B cell (primary cell): ENCODE measurements at regions not wholly inside any gene's neighbourhood (a gene's known extent, or its start where the extent isn't known, plus 50 kb on each side); places are given as distances from the start of the nearest gene placed in this dataset.

Experiments
- ATAC-seq: fragments of 200-7000 bp; cut with Tn5 transposase; one replicate; pipeline ENCODE4 v1.10.0; 2021; ENCODE audit warnings: low read depth, mild to moderate bottlenecking, moderate number of reproducible peaks, moderate library complexity
- CTCF ChIA-PET: fragments of 350-600 bp; sonication (Branson Sonifier 250); formaldehyde crosslinking; loops from one replicate; lab custom pipeline; 2021; ENCODE audit warnings: antibody characterized with exemption, inconsistent platforms; lab: Charles Lee
- POLR2A ChIA-PET: fragments of 350-600 bp; sonication (Branson Sonifier 250); formaldehyde crosslinking; loops from one replicate; lab custom pipeline; 2021; ENCODE audit warnings: antibody characterized with exemption; lab: Charles Lee
- DNase-seq: peaks from one replicate; pipeline ENCODE4 v3.0.0; 2013
- H2AFZ ChIP-seq: 2 replicates; pipeline ENCODE4 v1.6.1; 2012; ENCODE audit warnings: mild to moderate bottlenecking, low read depth, low read length; ENCODE audit not compliant: insufficient read depth, poor library complexity, severe bottlenecking
- H3K27ac ChIP-seq, 2 donors: 1 replicate in 1 of 2; 2 replicates in 1 of 2; pipeline ENCODE4 v1.5.1; 2012 to 2013; ENCODE audit warnings: low read length in 2 of 2, mild to moderate bottlenecking in 2 of 2, moderate library complexity in 1 of 2
- H3K27me3 ChIP-seq, 4 experiments: fragments of 200-600 bp in 1 of 4; sonication (generic) in 1 of 4; replicated peaks in 1 of 4; 1 replicate in 2 of 4; 2 replicates in 2 of 4; pipeline versions ENCODE4 v1.6.1 to v1.7.0; 2013 to 2016; ENCODE audit warnings: low read length in 3 of 4, mild to moderate bottlenecking in 2 of 4, mixed read lengths in 1 of 4, moderate library complexity in 1 of 4; ENCODE audit not compliant: insufficient read depth in 4 of 4, control insufficient read depth in 3 of 4; ENCODE audit errors: control extremely low read depth in 1 of 4
- H3K36me3 ChIP-seq, 2 experiments: replicated peaks in 1 of 2; 1 replicate in 1 of 2; 2 replicates in 1 of 2; pipeline versions ENCODE4 v1.6.1 to v1.7.1; 2013; ENCODE audit warnings: low read length in 1 of 2; ENCODE audit not compliant: insufficient read depth in 2 of 2, control insufficient read depth in 1 of 2; ENCODE audit errors: control extremely low read depth in 1 of 2, extremely low read depth in 1 of 2
- H3K4me1 ChIP-seq, 2 donors: fragments of 200-600 bp in 1 of 2; sonication (generic) in 1 of 2; 1 replicate in 1 of 2; 2 replicates in 1 of 2; pipeline versions ENCODE4 v1.5.1 to v1.6.1; 2013 to 2017; ENCODE audit warnings: low read length in 2 of 2; ENCODE audit not compliant: control insufficient read depth in 2 of 2, insufficient read depth in 2 of 2
- H3K4me2 ChIP-seq: replicated peaks from 2 replicates; pipeline ENCODE3; 2012; ENCODE audit warnings: mild to moderate bottlenecking, low read depth, low read length; ENCODE audit not compliant: poor library complexity, severe bottlenecking
- H3K4me3 ChIP-seq, 5 experiments: fragments of 200-600 bp in 1 of 5; sonication (generic) in 1 of 5; 1 replicate in 3 of 5; 2 replicates in 2 of 5; pipeline versions ENCODE4 v1.5.1 to v1.7.0; 2011 to 2016; ENCODE audit warnings: low read length in 4 of 5, mild to moderate bottlenecking in 4 of 5, low read depth in 2 of 5, control low read depth in 1 of 5, moderate library complexity in 1 of 5; ENCODE audit not compliant: insufficient read depth in 1 of 5; ENCODE audit errors: control extremely low read depth in 1 of 5, extremely low read depth in 1 of 5
- H3K79me2 ChIP-seq: fragments of 200-600 bp; sonication (generic); one replicate; pipeline ENCODE4 v1.6.0; 2016; ENCODE audit warnings: low read length; ENCODE audit not compliant: control insufficient read depth, insufficient read depth
- H3K9ac ChIP-seq: fragments of 200-600 bp; sonication (generic); 2 replicates; pipeline ENCODE4 v1.6.1; 2017; ENCODE audit warnings: mild to moderate bottlenecking, low read length, moderate library complexity
- H3K9me3 ChIP-seq, 3 donors: one replicate each; pipeline versions ENCODE4 v1.6.1 to v1.7.1; 2013; ENCODE audit warnings: low read length in 2 of 3; ENCODE audit not compliant: control insufficient read depth in 2 of 3, insufficient read depth in 1 of 3; ENCODE audit errors: control extremely low read depth in 1 of 3
- H4K20me1 ChIP-seq: 2 replicates; pipeline ENCODE4 v1.6.0; 2012; ENCODE audit warnings: mild to moderate bottlenecking, low read length; ENCODE audit not compliant: insufficient read depth, control insufficient read depth, poor library complexity, severe bottlenecking
- H3K27ac Mint-ChIP-seq: one replicate; pipeline ENCODE4 v1.8.0; 2021; ENCODE audit warnings: mixed read lengths
- H3K27me3 Mint-ChIP-seq: one replicate; pipeline ENCODE4 v1.8.0; 2021; ENCODE audit warnings: mixed read lengths
- H3K4me1 Mint-ChIP-seq: one replicate; pipeline ENCODE4 v1.8.0; 2021; ENCODE audit warnings: mixed read lengths
- H3K4me3 Mint-ChIP-seq: one replicate; pipeline ENCODE4 v1.8.0; 2021; ENCODE audit warnings: mixed read lengths
- H3K9me3 Mint-ChIP-seq: one replicate; pipeline ENCODE4 v1.8.0; 2022; ENCODE audit warnings: mixed read lengths; ENCODE audit not compliant: insufficient read depth
- CTCF ChIP-seq: fragments of 200-600 bp; IDR thresholded peaks from one replicate; pipeline ENCODE4 v1.8.0; 2022; ENCODE audit warnings: antibody characterized with exemption, mild to moderate bottlenecking
- EZH2 ChIP-seq: IDR thresholded peaks from 2 replicates; pipeline ENCODE4 v1.6.1; 2012; ENCODE audit warnings: borderline replicate concordance, low read depth, mild to moderate bottlenecking, moderate library complexity, low read length; ENCODE audit not compliant: insufficient read depth, poor library complexity, severe bottlenecking
- WGBS: methylation state at CpG from one replicate; pipeline ENCODE4 v1.1.5; 2013; ENCODE audit warnings: missing lambda C conversion rate; ENCODE audit not compliant: insufficient coverage; 5-methylcytosine and 5-hydroxymethylcytosine counted together
- intact Hi-C: fragments of 100-400 bp; cut with micrococcal nuclease; formaldehyde crosslinking; loops from one replicate; pipeline ENCODE4 v1.10.0; 2022

- ATAC-seq = no peak
- intact Hi-C loops = no loop called here
- no peak overlapping the region for H3K27ac ChIP-seq
- H3K36me3 ChIP-seq = no peaks in the 10 kb centered on the region
- no peaks in the 10 kb centered on the region for H3K27me3 ChIP-seq
- H3K4me1 Mint-ChIP-seq = no peaks in the 10 kb centered on the region
- H3K9me3 Mint-ChIP-seq = no peaks in the 10 kb centered on the region
- H3K27ac Mint-ChIP-seq = no peak overlapping the region
- H3K27me3 Mint-ChIP-seq = no peaks in the 10 kb centered on the region
- no peak overlapping the region for H2AFZ ChIP-seq
- TF ChIP-seq EZH2 (no peak), CTCF (no peak)
- H3K4me3 ChIP-seq = no peak overlapping the region
- H4K20me1 ChIP-seq = no peaks in the 10 kb centered on the region
- H3K9me3 ChIP-seq = no peaks in the 10 kb centered on the region
- H3K4me3 Mint-ChIP-seq = no peak overlapping the region
- H3K4me2 ChIP-seq = no peak overlapping the region
- CTCF ChIA-PET = no interaction called here
- no peaks in the 10 kb centered on the region for H3K4me1 ChIP-seq
- H3K9ac ChIP-seq = no peak overlapping the region
- WGBS = 92% methylated on average over 3 of the region's 4 CpGs
- POLR2A ChIA-PET = no interaction called here
- no peak for DNase-seq
- no peaks in the 10 kb centered on the region for H3K79me2 ChIP-seq
These were observed 762.6 kb upstream of the SEMA6A start for GRCh38 chr5:117337064-117337749.

GRCh38 chr5:117336208-117336607, 761.6 kb upstream of the SEMA6A start:
- H3K27ac Mint-ChIP-seq = no peak overlapping the region
- H3K36me3 ChIP-seq = no peaks in the 10 kb centered on the region
- H3K4me1 Mint-ChIP-seq = no peaks in the 10 kb centered on the region
- no CpG with 5 or more reads among the region's 3 CpGs for WGBS
- no peaks in the 10 kb centered on the region for H3K4me1 ChIP-seq
- DNase-seq (no peak), ATAC-seq (no peak)
- no peak overlapping the region for H3K9ac ChIP-seq
- no peak overlapping the region for H2AFZ ChIP-seq
- no peaks in the 10 kb centered on the region for H4K20me1 ChIP-seq
- H3K9me3 Mint-ChIP-seq = no peaks in the 10 kb centered on the region
- no peak overlapping the region for H3K4me2 ChIP-seq
- no peaks in the 10 kb centered on the region for H3K79me2 ChIP-seq
- no peak overlapping the region for H3K27ac ChIP-seq
- no peaks in the 10 kb centered on the region for H3K27me3 Mint-ChIP-seq
- H3K4me3 Mint-ChIP-seq = no peak overlapping the region
- TF ChIP-seq EZH2 (no peak), CTCF (no peak)
- intact Hi-C loops = no loop called here
- no peaks in the 10 kb centered on the region for H3K9me3 ChIP-seq
- no peaks in the 10 kb centered on the region for H3K27me3 ChIP-seq
- POLR2A ChIA-PET = no interaction called here
- no peak overlapping the region for H3K4me3 ChIP-seq
- CTCF ChIA-PET = no interaction called here
